ENCODE measurements at regions not wholly inside any gene's neighbourhood (a gene's known extent, or its start where the extent isn't known, plus 50 kb on each side); places are given as distances from the start of the nearest gene placed in this dataset.

DNA sequence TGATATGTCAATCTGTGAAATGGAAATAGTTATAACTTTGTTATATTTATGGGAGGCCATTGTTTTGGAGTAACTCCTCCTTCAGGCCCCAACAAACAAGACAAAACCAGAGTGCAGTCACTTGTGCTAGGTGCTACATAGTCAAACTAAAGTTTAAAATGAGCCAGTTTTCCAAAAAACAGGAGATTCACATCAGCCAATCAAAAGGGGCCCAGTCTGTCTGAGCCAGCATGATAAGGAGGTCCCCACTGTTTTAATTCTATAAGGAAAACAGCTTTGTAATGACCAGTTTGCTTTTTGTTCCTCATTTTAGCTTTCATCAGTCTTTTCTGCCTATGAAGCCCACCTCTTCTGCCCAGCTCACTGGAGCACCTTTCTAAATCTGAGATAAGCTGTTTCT lies 94.7 kb upstream of the SLC7A14 start:
- TF ChIP-seq, protein P1, sequence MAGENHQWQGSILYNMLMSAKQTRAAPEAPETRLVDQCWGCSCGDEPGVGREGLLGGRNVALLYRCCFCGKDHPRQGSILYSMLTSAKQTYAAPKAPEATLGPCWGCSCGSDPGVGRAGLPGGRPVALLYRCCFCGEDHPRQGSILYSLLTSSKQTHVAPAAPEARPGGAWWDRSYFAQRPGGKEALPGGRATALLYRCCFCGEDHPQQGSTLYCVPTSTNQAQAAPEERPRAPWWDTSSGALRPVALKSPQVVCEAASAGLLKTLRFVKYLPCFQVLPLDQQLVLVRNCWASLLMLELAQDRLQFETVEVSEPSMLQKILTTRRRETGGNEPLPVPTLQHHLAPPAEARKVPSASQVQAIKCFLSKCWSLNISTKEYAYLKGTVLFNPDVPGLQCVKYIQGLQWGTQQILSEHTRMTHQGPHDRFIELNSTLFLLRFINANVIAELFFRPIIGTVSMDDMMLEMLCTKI (IDR thresholded peaks at IDR 0.05; ENCODE audit: partially characterized antibody): no peak
- TF ChIP-seq, protein P2, sequence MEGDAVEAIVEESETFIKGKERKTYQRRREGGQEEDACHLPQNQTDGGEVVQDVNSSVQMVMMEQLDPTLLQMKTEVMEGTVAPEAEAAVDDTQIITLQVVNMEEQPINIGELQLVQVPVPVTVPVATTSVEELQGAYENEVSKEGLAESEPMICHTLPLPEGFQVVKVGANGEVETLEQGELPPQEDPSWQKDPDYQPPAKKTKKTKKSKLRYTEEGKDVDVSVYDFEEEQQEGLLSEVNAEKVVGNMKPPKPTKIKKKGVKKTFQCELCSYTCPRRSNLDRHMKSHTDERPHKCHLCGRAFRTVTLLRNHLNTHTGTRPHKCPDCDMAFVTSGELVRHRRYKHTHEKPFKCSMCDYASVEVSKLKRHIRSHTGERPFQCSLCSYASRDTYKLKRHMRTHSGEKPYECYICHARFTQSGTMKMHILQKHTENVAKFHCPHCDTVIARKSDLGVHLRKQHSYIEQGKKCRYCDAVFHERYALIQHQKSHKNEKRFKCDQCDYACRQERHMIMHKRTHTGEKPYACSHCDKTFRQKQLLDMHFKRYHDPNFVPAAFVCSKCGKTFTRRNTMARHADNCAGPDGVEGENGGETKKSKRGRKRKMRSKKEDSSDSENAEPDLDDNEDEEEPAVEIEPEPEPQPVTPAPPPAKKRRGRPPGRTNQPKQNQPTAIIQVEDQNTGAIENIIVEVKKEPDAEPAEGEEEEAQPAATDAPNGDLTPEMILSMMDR (IDR thresholded peaks at IDR 0.05 in 2 of 3, conservative IDR thresholded peaks at IDR 0.05 in 1 of 3; ENCODE audit: insufficient read depth in 2 of 3, low read depth in 1 of 3, low read length in 3 of 3): no peak; a peak in 1 of 6 replicates
- TF ChIP-seq BRCA1 (IDR thresholded peaks at IDR 0.05) (no peak), BRCA1 (CRISPR knock-in tag; IDR thresholded peaks at IDR 0.05) (no peak), RFX5 (IDR thresholded peaks at IDR 0.05; ENCODE audit: low read depth, low read length) (no peak), BDP1 (IDR thresholded peaks at IDR 0.05; ENCODE audit: insufficient read depth, insufficient read length) (no peak)
- TF ChIP-seq, protein P3, sequence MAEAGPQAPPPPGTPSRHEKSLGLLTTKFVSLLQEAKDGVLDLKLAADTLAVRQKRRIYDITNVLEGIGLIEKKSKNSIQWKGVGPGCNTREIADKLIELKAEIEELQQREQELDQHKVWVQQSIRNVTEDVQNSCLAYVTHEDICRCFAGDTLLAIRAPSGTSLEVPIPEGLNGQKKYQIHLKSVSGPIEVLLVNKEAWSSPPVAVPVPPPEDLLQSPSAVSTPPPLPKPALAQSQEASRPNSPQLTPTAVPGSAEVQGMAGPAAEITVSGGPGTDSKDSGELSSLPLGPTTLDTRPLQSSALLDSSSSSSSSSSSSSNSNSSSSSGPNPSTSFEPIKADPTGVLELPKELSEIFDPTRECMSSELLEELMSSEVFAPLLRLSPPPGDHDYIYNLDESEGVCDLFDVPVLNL (CRISPR knock-in tag; IDR thresholded peaks at IDR 0.05; ENCODE audit: low read depth): no peak
- TF ChIP-seq, protein P4, sequence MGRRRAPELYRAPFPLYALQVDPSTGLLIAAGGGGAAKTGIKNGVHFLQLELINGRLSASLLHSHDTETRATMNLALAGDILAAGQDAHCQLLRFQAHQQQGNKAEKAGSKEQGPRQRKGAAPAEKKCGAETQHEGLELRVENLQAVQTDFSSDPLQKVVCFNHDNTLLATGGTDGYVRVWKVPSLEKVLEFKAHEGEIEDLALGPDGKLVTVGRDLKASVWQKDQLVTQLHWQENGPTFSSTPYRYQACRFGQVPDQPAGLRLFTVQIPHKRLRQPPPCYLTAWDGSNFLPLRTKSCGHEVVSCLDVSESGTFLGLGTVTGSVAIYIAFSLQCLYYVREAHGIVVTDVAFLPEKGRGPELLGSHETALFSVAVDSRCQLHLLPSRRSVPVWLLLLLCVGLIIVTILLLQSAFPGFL (CRISPR knock-in tag; IDR thresholded peaks at IDR 0.05): no peak

All from K562 (cell line).